Cardiac muscle cell (in vitro differentiated cells and primary cell): ENCODE measurements at regions not wholly inside any gene's neighbourhood (a gene's known extent, or its start where the extent isn't known, plus 50 kb on each side); places are given as distances from the start of the nearest gene placed in this dataset.

Source experiments
- DNase-seq, 2 donors: peaks; one replicate each; pipeline versions ENCODE4 v3.0.0 to v3.0.0-alpha.2; 2010 to 2017; ENCODE audit warnings: low read depth in 1 of 2, low spot score in 1 of 2
- H3K27ac ChIP-seq: fragments of 200-600 bp; sonication (generic); 2 replicates; pipeline ENCODE4 v1.5.1; 2016
- H3K27me3 ChIP-seq: fragments of 200-600 bp; sonication (generic); 2 replicates; pipeline ENCODE4 v1.6.0; 2016; ENCODE audit warnings: control low read depth
- H3K36me3 ChIP-seq: fragments of 200-600 bp; sonication (generic); 2 replicates; pipeline ENCODE4 v1.5.1; 2016; ENCODE audit warnings: control low read depth
- H3K4me1 ChIP-seq: fragments of 200-600 bp; sonication (generic); 2 replicates; pipeline ENCODE4 v1.8.1; 2017; ENCODE audit warnings: low read depth, mild to moderate bottlenecking, mixed run types
- H3K4me3 ChIP-seq: fragments of 200-600 bp; sonication (generic); 2 replicates; pipeline ENCODE4 v1.5.1; 2016; ENCODE audit warnings: mild to moderate bottlenecking
- H3K9me3 ChIP-seq: fragments of 200-600 bp; sonication (generic); 2 replicates; pipeline ENCODE4 v1.5.1; 2017; ENCODE audit warnings: low read depth, mild to moderate bottlenecking, control low read depth
- CTCF ChIP-seq: IDR thresholded peaks from 2 replicates; pipeline ENCODE4 v1.5.1; 2012; ENCODE audit warnings: low read depth, mild to moderate bottlenecking, low read length

DNA sequence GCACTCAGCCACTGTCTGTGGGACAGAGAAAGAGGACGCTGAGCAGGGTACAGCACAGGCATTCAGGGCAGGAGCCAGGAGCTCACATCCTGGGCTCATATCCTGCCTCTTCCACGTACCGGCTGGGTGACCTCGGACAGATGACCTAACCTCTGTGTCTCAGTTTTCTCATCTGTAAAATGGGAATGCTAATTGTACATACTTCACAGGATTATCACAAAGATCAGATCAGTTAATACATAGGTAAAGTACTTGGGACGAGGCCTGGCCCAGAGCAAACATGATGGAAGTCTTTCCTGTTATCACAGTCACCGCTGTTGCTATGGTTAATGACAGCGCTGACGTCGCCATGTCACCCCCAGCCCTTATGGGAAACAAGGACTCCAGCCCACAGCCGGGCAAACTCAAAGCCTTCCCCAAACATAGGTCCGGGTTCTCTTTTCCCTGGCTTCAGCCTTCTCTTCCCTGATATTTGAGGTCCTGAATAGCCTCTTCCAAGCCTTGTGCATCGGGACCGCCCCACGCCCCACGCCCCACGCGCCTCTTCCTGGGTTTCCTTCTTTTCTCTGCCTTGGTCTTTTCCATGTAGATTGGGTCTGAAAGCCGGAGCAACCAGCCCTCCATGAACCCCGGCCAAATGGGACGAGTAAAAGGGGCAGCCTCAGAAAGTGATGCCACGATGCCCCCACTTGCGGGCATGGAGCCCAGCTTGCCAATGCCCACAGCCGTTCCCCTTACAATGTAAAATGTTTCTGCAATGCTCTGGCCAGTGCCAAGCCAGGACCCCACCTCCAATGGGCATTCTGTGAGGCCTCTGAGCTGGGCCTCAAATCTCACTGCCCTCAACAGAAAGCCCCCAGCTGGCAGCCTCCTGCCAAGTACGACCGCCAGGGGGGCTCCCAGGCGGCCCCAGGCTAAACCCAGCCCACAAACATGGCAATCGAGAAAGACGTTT, 125.4 kb downstream of the RFLNA start:
- no peak for TF ChIP-seq CTCF
- Histone ChIP-seq H3K4me3 (no peak overlapping the region), H3K27me3 (no peaks in the 10 kb centered on the region), H3K9me3 (no peaks in the 10 kb centered on the region), H3K27ac (peak overlapping the region; percentile 98), H3K36me3 (peaks cover 15% of the 10 kb centered on the region), H3K4me1 (peaks cover 39% of the 10 kb centered on the region)
- no peak for DNase-seq

DNA sequence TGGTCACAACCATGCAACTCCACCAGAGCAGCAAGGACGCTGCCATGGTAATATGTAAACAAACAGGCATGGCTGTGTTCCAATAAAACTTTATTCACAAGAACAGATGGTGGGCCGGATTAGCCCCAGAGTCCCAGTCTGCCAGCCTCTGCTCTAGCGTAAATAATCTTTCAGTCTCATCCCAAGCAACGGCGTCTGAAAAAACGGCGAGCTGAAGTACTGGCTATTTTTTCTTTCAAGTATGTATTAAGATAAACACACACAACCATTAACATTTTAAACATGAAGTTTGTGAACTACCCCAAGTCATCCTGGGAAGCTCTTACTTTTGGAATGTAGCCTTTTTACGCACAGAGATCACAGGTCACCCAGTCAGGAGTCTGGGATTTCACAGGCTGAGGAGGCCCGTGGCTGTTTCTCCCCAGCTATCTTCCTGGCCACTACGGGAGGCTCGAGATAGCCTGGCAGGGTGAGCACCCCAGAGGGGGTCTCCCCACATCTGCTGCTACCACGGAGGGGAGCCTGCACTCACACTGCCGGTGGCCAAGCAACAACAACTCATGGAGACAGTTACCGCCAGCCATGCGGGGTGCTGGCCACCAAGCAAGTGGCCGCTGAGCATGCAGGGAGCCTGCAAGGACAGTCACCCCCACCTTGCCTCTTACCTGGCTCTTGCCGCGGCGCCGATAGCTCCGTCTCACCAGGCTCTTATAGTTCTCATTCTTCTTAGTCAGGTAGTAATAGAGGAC, 124.6 kb downstream of the RFLNA start:
- H3K4me3 ChIP-seq = no peak overlapping the region
- no peak for TF ChIP-seq CTCF
- H3K4me1 ChIP-seq = peaks cover 39% of the 10 kb centered on the region
- DNase-seq = no peak
- peaks cover 15% of the 10 kb centered on the region for H3K36me3 ChIP-seq
- H3K27me3 ChIP-seq = no peaks in the 10 kb centered on the region
- H3K27ac ChIP-seq = peak overlapping the region; percentile 98
- H3K9me3 ChIP-seq = no peaks in the 10 kb centered on the region

- Histone ChIP-seq H3K36me3 (peaks cover 15% of the 10 kb centered on the region), H3K27me3 (no peaks in the 10 kb centered on the region), H3K4me1 (peaks cover 39% of the 10 kb centered on the region), H3K4me3 (no peak overlapping the region), H3K9me3 (no peaks in the 10 kb centered on the region), H3K27ac (peak overlapping the region; percentile 98)
- no peak for TF ChIP-seq CTCF
- DNase-seq = no peak
These were observed 123.9 kb downstream of the RFLNA start for GRCh38 chr12:124418791-124419190.

- Histone ChIP-seq H3K27ac (peak overlapping the region; percentile 98), H3K9me3 (no peaks in the 10 kb centered on the region), H3K27me3 (no peaks in the 10 kb centered on the region), H3K4me3 (no peak overlapping the region), H3K36me3 (peaks cover 15% of the 10 kb centered on the region), H3K4me1 (peaks cover 35% of the 10 kb centered on the region)
- DNase-seq = peak in 1 of 2 donors; percentile 46
- TF ChIP-seq CTCF = no peak
These were observed 123.3 kb downstream of the RFLNA start for GRCh38 chr12:124418156-124418555.

- no peaks in the 10 kb centered on the region for H3K9me3 ChIP-seq
- peaks cover 15% of the 10 kb centered on the region for H3K36me3 ChIP-seq
- no peak for TF ChIP-seq CTCF
- no peak overlapping the region for H3K4me3 ChIP-seq
- H3K27ac ChIP-seq = no peak overlapping the region
- no peaks in the 10 kb centered on the region for H3K27me3 ChIP-seq
- DNase-seq = no peak
- peaks cover 21% of the 10 kb centered on the region for H3K4me1 ChIP-seq
These were observed 121.9 kb downstream of the RFLNA start for GRCh38 chr12:124416516-124417395.
